PFSK-1 (cell line): ENCODE measurements at regions not wholly inside any gene's neighbourhood (a gene's known extent, or its start where the extent isn't known, plus 50 kb on each side); places are given as distances from the start of the nearest gene placed in this dataset.

Experiments
- POLR2AphosphoS5 ChIP-seq: IDR thresholded peaks from 2 replicates; pipeline ENCODE4 v1.6.1; 2012; ENCODE audit warnings: low read depth, mild to moderate bottlenecking, control low read depth, low read length, moderate library complexity
- REST ChIP-seq, 2 experiments: IDR thresholded peaks; 2 replicates each; pipeline versions ENCODE4 v1.6.1 to v1.8.0; 2011 to 2012; ENCODE audit warnings: low read depth in 2 of 2, low read length in 2 of 2, control low read depth in 1 of 2, inconsistent platforms in 1 of 2, mild to moderate bottlenecking in 1 of 2, moderate library complexity in 1 of 2; ENCODE audit not compliant: insufficient read depth in 1 of 2
- SIN3A ChIP-seq: IDR thresholded peaks from 2 replicates; pipeline ENCODE4 v1.6.1; 2012; ENCODE audit warnings: mild to moderate bottlenecking, low read length, moderate library complexity, borderline replicate concordance; ENCODE audit not compliant: insufficient read depth
- TAF1 ChIP-seq: IDR thresholded peaks from 2 replicates; pipeline ENCODE4 v1.6.1; 2012; ENCODE audit warnings: low read length, control low read depth, borderline replicate concordance; ENCODE audit not compliant: insufficient read depth

- no peak for TF ChIP-seq REST (IDR thresholded peaks at IDR 0.05; ENCODE audit: insufficient read depth in 1 of 2, low read depth in 2 of 2, low read length in 2 of 2)
- TF ChIP-seq POLR2AphosphoS5 = no peak
- no peak for TF ChIP-seq SIN3A
- TF ChIP-seq TAF1 = no peak
Observed at GRCh38 chr3:128554100-128554464, 61.1 kb upstream of the GATA2 start.
